ENCODE measurements at regions not wholly inside any gene's neighbourhood (a gene's known extent, or its start where the extent isn't known, plus 50 kb on each side); places are given as distances from the start of the nearest gene placed in this dataset.

DNA sequence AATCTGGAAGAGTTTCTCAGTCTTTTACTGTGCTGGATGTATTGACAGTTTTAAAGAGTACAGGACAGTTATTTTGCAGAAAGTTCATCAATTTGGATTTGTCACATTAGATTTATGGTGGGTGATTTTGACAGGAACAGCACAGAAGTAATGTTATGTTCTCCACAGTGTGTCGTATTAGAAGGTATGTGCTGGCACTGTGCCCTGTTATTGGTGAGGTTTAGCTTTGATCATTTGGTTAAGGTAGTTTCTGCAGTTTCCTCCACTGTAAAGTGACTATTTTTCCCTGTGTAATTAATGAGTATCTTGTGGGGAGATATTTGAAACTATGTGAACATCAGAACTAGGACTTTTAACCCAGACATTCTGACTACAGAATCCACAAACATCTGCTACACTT lies 308.5 kb upstream of the TBX3 start (continued):
- TF ChIP-seq, protein P1, sequence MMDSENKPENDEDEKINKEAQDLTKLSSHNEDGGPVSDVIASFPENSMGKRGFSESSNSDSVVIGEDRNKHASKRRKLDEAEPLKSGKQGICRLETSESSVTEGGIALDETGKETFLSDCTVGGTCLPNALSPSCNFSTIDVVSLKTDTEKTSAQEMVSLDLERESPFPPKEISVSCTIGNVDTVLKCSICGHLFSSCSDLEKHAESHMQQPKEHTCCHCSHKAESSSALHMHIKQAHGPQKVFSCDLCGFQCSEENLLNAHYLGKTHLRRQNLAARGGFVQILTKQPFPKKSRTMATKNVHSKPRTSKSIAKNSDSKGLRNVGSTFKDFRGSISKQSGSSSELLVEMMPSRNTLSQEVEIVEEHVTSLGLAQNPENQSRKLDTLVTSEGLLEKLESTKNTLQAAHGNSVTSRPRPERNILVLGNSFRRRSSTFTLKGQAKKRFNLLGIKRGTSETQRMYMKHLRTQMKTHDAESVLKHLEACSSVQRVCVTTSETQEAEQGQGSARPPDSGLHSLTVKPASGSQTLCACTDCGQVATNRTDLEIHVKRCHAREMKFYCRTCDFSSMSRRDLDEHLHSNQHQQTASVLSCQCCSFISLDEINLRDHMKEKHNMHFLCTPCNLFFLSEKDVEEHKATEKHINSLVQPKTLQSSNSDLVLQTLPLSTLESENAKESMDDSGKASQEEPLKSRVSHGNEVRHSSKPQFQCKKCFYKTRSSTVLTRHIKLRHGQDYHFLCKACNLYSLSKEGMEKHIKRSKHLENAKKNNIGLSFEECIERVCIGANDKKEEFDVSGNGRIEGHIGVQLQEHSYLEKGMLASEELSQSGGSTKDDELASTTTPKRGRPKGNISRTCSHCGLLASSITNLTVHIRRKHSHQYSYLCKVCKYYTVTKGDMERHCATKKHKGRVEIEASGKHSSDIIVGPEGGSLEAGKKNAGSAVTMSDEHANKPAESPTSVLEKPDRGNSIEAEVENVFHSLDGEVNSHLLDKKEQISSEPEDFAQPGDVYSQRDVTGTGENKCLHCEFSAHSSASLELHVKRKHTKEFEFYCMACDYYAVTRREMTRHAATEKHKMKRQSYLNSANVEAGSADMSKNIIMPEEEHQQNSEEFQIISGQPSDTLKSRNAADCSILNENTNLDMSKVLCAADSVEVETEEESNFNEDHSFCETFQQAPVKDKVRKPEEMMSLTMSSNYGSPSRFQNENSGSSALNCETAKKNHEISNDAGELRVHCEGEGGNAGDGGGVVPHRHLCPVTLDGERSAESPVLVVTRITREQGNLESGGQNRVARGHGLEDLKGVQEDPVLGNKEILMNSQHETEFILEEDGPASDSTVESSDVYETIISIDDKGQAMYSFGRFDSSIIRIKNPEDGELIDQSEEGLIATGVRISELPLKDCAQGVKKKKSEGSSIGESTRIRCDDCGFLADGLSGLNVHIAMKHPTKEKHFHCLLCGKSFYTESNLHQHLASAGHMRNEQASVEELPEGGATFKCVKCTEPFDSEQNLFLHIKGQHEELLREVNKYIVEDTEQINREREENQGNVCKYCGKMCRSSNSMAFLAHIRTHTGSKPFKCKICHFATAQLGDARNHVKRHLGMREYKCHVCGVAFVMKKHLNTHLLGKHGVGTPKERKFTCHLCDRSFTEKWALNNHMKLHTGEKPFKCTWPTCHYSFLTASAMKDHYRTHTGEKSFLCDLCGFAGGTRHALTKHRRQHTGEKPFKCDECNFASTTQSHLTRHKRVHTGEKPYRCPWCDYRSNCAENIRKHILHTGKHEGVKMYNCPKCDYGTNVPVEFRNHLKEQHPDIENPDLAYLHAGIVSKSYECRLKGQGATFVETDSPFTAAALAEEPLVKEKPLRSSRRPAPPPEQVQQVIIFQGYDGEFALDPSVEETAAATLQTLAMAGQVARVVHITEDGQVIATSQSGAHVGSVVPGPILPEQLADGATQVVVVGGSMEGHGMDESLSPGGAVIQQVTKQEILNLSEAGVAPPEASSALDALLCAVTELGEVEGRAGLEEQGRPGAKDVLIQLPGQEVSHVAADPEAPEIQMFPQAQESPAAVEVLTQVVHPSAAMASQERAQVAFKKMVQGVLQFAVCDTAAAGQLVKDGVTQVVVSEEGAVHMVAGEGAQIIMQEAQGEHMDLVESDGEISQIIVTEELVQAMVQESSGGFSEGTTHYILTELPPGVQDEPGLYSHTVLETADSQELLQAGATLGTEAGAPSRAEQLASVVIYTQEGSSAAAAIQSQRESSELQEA (IDR thresholded peaks at IDR 0.05; ENCODE audit: low read depth), result no peak
- TF ChIP-seq PRMT5 (CRISPR knock-in tag; IDR thresholded peaks at IDR 0.05) (no peak), GTF2A2 (tag; IDR thresholded peaks at IDR 0.05) (no peak), ERF (CRISPR knock-in tag; IDR thresholded peaks at IDR 0.05) (no peak), ZBTB8A (IDR thresholded peaks at IDR 0.05; ENCODE audit: partially characterized antibody) (no peak), ZC3H8 (IDR thresholded peaks at IDR 0.05) (no peak)
- TF ChIP-seq, protein P2, sequence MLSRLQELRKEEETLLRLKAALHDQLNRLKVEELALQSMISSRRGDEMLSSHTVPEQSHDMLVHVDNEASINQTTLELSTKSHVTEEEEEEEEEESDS (CRISPR knock-in tag; IDR thresholded peaks at IDR 0.05), result no peak
- TF ChIP-seq, protein P3, sequence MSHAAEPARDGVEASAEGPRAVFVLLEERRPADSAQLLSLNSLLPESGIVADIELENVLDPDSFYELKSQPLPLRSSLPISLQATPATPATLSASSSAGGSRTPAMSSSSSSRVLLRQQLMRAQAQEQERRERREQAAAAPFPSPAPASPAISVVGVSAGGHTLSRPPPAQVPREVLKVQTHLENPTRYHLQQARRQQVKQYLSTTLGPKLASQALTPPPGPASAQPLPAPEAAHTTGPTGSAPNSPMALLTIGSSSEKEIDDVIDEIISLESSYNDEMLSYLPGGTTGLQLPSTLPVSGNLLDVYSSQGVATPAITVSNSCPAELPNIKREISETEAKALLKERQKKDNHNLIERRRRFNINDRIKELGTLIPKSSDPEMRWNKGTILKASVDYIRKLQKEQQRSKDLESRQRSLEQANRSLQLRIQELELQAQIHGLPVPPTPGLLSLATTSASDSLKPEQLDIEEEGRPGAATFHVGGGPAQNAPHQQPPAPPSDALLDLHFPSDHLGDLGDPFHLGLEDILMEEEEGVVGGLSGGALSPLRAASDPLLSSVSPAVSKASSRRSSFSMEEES (CRISPR knock-in tag; IDR thresholded peaks at IDR 0.05), result no peak

Data from K562 (cell line).